ENCODE measurements at regions not wholly inside any gene's neighbourhood (a gene's known extent, or its start where the extent isn't known, plus 50 kb on each side); places are given as distances from the start of the nearest gene placed in this dataset.
A peak's percentile ranks its signal among the peaks of the same experiment; 100 is the strongest.

DNA sequence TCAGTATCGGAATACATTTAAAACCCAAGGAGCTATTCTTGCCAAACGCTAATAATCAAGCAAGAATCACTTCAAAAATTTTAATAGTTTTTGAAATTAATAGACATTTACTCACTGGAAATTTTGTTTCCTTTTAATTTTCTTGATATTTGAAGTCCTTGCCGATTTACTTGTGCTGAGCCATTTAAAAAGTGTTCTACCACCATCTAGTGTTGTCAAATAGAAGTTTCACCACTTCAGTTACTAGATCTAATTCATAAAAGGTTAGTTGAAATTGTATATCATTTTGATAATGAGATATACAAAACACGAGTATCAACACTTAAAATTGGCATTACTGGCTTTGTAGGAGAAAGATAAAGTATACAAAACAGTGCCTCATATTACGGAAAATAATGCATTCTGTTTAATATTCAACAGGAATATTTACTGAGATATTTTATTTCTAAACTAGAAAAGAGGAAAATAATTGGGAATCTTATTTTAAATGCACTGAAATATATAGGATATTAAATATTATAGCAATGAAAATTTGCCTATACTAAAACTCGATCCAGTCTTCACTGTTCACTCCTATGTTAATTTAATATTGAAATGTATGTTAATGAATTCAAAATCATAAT, 664.8 kb upstream of the SEMA3D start:
- DNase-seq (ENCODE audit: low read depth): peak; percentile 58
- H3K4me3 ChIP-seq (ENCODE audit: low read length): no peak overlapping the region
- TF ChIP-seq, protein P1, sequence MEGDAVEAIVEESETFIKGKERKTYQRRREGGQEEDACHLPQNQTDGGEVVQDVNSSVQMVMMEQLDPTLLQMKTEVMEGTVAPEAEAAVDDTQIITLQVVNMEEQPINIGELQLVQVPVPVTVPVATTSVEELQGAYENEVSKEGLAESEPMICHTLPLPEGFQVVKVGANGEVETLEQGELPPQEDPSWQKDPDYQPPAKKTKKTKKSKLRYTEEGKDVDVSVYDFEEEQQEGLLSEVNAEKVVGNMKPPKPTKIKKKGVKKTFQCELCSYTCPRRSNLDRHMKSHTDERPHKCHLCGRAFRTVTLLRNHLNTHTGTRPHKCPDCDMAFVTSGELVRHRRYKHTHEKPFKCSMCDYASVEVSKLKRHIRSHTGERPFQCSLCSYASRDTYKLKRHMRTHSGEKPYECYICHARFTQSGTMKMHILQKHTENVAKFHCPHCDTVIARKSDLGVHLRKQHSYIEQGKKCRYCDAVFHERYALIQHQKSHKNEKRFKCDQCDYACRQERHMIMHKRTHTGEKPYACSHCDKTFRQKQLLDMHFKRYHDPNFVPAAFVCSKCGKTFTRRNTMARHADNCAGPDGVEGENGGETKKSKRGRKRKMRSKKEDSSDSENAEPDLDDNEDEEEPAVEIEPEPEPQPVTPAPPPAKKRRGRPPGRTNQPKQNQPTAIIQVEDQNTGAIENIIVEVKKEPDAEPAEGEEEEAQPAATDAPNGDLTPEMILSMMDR (IDR thresholded peaks at IDR 0.05; ENCODE audit: insufficient read depth, low read depth, low read length, missing control alignments): peak; percentile 36

DNA sequence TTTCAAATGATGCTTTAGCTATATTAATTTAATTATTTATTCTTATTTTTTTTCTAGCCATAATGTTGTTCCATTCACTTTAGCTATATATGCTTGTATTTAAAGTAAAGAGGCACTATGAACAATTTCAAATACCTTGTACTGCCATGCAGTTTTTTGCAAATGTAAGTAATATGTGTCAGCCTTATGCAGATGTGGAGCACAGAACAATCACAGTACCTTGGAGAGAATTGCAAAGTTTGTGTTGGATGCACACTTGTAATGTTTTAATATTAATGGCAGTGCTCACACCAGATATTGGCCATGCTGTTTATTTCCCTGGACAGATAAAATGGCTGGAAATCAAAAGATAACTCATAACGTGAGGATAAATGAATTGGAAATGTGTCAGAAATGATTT, 663.5 kb upstream of the SEMA3D start:
- DNase-seq (ENCODE audit: low read depth): no peak
- TF ChIP-seq, protein P1 (IDR thresholded peaks at IDR 0.05; ENCODE audit: insufficient read depth, low read depth, low read length, missing control alignments): no peak
- no peak overlapping the region for H3K4me3 ChIP-seq (ENCODE audit: low read length)

DNA sequence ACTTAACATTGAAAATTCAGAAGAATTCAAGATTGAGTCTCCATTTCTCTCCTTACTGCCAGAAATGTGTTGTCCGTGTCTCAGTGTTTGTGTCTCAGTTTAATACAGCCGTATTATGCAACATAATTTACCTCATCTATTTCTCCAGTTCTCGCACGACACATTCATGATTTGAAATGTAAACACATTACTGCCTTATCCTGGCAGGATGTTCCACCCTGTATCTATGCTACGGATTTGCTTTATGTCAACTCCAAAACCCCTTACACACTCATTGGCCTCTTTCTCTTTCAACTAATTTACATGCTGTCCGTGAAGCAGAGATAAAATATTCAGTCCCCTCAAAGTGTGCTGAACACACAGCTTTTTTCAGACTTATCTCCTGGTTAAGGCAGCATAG, 653.7 kb upstream of the SEMA3D start:
- TF ChIP-seq, protein P1 (IDR thresholded peaks at IDR 0.05; ENCODE audit: insufficient read depth, low read depth, low read length, missing control alignments): no peak
- no peak for DNase-seq (ENCODE audit: low read depth)
- H3K4me3 ChIP-seq (ENCODE audit: low read length): no peak overlapping the region

DNA sequence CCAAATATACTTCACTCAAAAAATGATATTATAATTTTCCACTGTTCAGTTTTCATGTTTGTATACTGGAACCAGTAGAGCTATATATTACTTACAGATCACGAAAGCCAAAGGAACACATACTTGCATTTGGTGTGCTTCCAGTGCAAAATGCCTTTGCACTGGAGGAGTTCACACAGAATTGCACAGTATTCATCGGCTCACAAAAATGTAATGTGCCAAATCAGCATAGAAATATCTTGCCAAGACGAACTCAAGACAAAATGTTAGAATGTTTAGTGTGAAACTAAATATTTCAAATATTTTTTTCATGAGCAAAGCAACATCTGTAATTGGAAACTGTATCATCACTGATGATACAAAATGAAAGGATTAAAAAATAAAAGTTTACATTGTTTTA, 646.2 kb upstream of the SEMA3D start:
- DNase-seq (ENCODE audit: low read depth): no peak
- H3K4me3 ChIP-seq (ENCODE audit: low read length): no peak overlapping the region
- TF ChIP-seq, protein P1 (IDR thresholded peaks at IDR 0.05; ENCODE audit: insufficient read depth, low read depth, low read length, missing control alignments): no peak

DNA sequence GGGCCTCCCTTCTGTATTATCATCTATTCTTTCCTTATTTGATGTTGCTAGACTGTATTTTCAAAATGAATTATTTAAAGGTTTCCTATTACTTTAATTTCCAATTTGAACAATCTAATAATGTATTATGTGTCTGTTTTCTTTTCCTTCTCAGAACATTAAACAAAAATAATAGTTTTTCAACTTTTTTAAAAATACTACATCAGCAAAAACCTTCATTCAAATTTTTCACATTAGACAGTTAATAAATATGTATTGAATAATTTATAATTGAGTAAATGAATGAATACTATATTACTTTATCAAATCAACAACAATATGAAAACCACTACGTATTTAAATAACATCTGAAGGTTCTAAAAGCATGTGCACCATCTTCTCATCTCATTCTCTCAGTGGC, 644.1 kb upstream of the SEMA3D start:
- TF ChIP-seq, protein P1 (IDR thresholded peaks at IDR 0.05; ENCODE audit: insufficient read depth, low read depth, low read length, missing control alignments): no peak
- no peak for DNase-seq (ENCODE audit: low read depth)
- no peak overlapping the region for H3K4me3 ChIP-seq (ENCODE audit: low read length)

DNA sequence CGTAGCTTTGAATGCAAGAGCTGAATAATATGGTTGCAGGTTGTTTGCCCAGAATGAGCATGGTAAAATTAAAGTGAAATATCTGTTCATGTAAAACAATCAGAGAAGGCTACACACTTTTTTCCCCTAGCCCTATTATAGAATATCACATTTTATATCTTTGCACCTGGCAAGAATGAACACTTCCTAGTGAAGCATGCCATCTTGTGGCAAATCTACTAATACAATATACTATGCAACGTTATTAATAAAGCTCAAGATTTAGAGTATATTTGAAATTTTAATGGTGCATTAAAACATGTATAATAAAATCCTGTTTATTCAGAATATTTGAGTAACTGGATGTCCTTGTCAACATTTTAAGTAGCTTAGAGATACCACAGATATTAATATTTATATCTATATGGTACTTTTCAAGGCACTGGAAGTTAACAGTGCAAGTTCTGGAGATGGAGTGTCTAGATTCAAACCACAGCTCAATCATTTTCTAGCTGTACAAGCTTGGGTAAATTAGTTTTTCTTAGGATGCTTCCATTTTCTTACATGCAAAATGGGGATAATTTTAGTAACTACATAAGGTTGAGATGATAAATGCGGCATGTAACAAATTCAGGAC, 643.1 kb upstream of the SEMA3D start:
- no peak overlapping the region for H3K4me3 ChIP-seq (ENCODE audit: low read length)
- peak; percentile 16 for DNase-seq (ENCODE audit: low read depth)
- TF ChIP-seq, protein P1 (IDR thresholded peaks at IDR 0.05; ENCODE audit: insufficient read depth, low read depth, low read length, missing control alignments): peak; percentile 42

DNA sequence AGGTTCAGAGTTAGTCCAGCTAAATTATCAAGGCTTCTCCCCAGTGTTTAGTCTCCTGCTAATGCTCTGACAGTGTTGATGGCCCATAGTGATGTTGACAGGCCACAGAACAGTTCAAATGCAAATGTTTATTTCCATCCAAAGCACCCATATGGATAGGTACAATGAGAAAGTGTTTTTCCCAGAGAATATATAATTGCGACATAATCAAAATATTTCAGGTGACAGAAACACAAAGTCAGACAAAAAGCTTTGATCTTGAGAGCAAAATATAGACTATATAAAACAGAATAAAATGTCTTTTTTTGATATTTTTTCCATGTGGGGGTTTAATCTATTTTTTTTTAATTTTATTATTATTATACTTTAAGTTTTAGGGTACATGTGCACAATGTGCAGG, 642.3 kb upstream of the SEMA3D start:
- TF ChIP-seq, protein P1 (IDR thresholded peaks at IDR 0.05; ENCODE audit: insufficient read depth, low read depth, low read length, missing control alignments): no peak

More for the DNA sequence above, 642.3 kb upstream of the SEMA3D start:
- DNase-seq (ENCODE audit: low read depth): no peak
- H3K4me3 ChIP-seq (ENCODE audit: low read length): no peak overlapping the region

Data from epithelial cell of esophagus (primary cell).